Ovary (tissue), 7 donors: ENCODE measurements at regions not wholly inside any gene's neighbourhood (a gene's known extent, or its start where the extent isn't known, plus 50 kb on each side); places are given as distances from the start of the nearest gene placed in this dataset.

ENCODE experiments used
- DNase-seq, 5 donors: peaks; one replicate each; pipeline ENCODE4 v3.0.0-alpha.2; 2019 to 2020
- H3K27ac ChIP-seq, 2 donors: fragments of 200-600 bp; one replicate each; pipeline versions ENCODE4 v1.5.1 to v1.8.0; 2019 to 2022
- H3K27me3 ChIP-seq: fragments of 200-600 bp; one replicate; pipeline ENCODE4 v1.8.0; 2022
- H3K36me3 ChIP-seq: fragments of 200-600 bp; sonication (generic); one replicate; pipeline ENCODE4 v1.5.1; 2019
- H3K4me1 ChIP-seq: one replicate; pipeline ENCODE4 v1.8.1; 2013; ENCODE audit warnings: mild to moderate bottlenecking, moderate library complexity; ENCODE audit not compliant: insufficient read depth
- H3K4me3 ChIP-seq: fragments of 200-600 bp; sonication (generic); one replicate; pipeline ENCODE4 v1.5.1; 2017
- H3K9me3 ChIP-seq, 2 donors: fragments of 200-600 bp in 1 of 2; sonication (generic) in 1 of 2; one replicate each; pipeline versions ENCODE4 v1.5.1 to v1.8.1; 2013 to 2019; ENCODE audit warnings: mild to moderate bottlenecking in 1 of 2, moderate library complexity in 1 of 2
- CTCF ChIP-seq, 3 donors: fragments of 450-650 bp in 2 of 3; fragments of 200-600 bp in 1 of 3; IDR thresholded peaks; one replicate each; pipeline versions ENCODE4 v1.5.1 to v1.8.0; 2016 to 2022; ENCODE audit warnings: antibody characterized with exemption in 3 of 3, mild to moderate bottlenecking in 1 of 3
- EP300 ChIP-seq: sonication (generic); formaldehyde crosslinking; IDR thresholded peaks from one replicate; pipeline ENCODE4 v1.6.1; 2017; ENCODE audit warnings: antibody characterized with exemption
- POLR2A ChIP-seq: fragments of 450-650 bp; IDR thresholded peaks from one replicate; pipeline ENCODE4 v1.6.1; 2017; ENCODE audit warnings: antibody characterized with exemption, mild to moderate bottlenecking, moderate library complexity
- WGBS, 3 donors: extraction: QIAGEN DNeasy Blood & Tissue Kit in 1 of 3; methylation state at CpG; one replicate each; pipeline versions ENCODE4 v1.1.5 to v1.1.7; 2013 to 2017; 5-methylcytosine and 5-hydroxymethylcytosine counted together
- intact Hi-C, 4 donors: fragments of 100-400 bp; cut with DNase I; formaldehyde crosslinking; loops; one replicate each; pipeline versions ENCODE4 v1.11.0 to v1.15.1; 2022 to 2023
- donor health status: DM: no; HTN: no; CAD: no; lungs with moderate emphysema.
- donor health status: DM: no; HTN: no; CAD: no.
- donor health status: Bipolar disorder and iron deficiency.
- donor health status: DM: no; HTN: no; CAD: no.
- donor health status: DM: yes; HTN: yes; CAD: no.

DNA sequence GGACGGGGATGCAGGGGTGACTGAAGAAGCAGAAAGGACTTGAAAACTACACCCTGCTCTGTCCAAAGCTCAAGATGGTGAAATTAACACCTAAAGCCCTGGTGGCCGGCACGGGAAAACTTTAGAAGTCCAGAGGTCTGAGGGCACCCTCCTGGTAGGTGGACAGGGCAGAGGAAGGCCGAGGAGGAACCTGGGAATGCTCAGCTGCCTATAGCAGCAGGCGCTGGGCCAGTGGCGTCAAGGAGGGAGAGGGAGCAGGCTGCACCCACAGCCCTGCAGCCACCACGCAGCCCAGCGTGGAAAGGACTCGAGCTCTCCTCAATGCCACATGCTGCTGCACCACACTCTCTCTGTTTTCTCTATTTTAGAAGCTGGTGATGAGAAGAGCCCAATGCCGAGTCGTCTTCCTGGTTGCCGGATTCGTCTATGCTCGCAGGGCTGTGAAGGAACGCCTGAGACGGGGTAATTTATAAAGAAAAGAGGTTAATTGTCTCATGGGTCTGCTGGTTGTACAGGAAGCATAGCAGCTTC, 248.3 kb upstream of the AFDN start:
- H3K27ac ChIP-seq = no peak overlapping the region
- no peaks in the 10 kb centered on the region for H3K27me3 ChIP-seq
- no peak overlapping the region for H3K4me3 ChIP-seq
- TF ChIP-seq POLR2A (no peak), CTCF (IDR thresholded peaks at IDR 0.05) (no peak), EP300 (no peak)
- H3K4me1 ChIP-seq = peaks cover 7% of the 10 kb centered on the region
- H3K36me3 ChIP-seq = no peaks in the 10 kb centered on the region
- WGBS, 3 donors = 96 to 98% (median 97%) methylated on average over 16 of the region's 16 CpGs
- no peak for DNase-seq
- intact Hi-C loops = no loop called here
- H3K9me3 ChIP-seq = no peaks in the 10 kb centered on the region

- DNase-seq = no peak
- 78 to 87% (median 86%) methylated on average over 9 of the region's 9 CpGs for WGBS, 3 donors
- H3K27ac ChIP-seq = no peak overlapping the region
- H3K27me3 ChIP-seq = no peaks in the 10 kb centered on the region
- H3K4me3 ChIP-seq = no peak overlapping the region
- TF ChIP-seq CTCF (IDR thresholded peaks at IDR 0.05) (no peak), POLR2A (no peak), EP300 (no peak)
- intact Hi-C loops = no loop called here
- no peaks in the 10 kb centered on the region for H3K36me3 ChIP-seq
- H3K4me1 ChIP-seq = peaks cover 1% of the 10 kb centered on the region
- H3K9me3 ChIP-seq = no peaks in the 10 kb centered on the region
These were observed 246.7 kb upstream of the AFDN start for GRCh38 chr6:167579806-167580618.

DNA sequence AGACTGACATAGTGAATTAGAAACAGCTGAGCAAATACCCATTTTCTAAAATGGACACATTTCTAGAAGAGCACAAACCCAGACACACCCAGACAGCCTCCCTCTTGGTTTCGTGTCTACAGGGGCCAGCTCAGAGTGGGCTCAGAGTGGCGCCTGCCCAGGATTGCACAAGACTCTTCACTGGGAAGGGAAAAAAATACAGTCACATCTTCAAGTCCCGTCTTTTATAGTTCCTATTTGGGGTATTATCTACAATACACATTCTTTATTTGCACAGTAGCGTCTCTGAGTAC, 246.1 kb upstream of the AFDN start:
- Histone ChIP-seq H3K9me3 (no peaks in the 10 kb centered on the region), H3K27ac (no peak overlapping the region), H3K36me3 (no peaks in the 10 kb centered on the region), H3K27me3 (no peaks in the 10 kb centered on the region), H3K4me1 (no peaks in the 10 kb centered on the region), H3K4me3 (no peak overlapping the region)
- no peak for TF ChIP-seq CTCF (IDR thresholded peaks at IDR 0.05)
- no peak for TF ChIP-seq EP300
- TF ChIP-seq POLR2A = no peak
- DNase-seq = no peak
- 55 to 91% (median 75%) methylated on average over 4 of the region's 4 CpGs for WGBS, 3 donors
- intact Hi-C loops = no loop called here

DNA sequence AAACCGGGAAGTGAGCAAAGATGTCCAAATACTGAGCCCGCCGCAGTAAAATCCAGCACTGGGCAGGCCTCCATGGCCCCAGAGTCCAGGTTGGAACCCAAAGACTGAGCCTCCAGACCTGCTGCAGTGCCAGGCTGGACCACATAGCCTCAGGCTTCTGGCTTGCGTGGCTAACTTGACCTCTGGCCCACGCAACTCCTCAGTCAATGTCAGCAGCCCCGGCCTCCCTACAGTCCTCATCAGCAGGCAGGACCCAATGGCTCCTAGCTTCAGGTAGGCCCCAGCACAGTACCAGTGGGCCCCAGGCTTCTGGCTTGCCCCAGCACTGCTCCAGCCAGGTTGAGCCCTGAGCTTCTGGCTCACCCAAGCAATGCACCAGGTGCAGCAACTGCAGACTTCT, 245.1 kb upstream of the AFDN start:
- 95 to 96% (median 96%) methylated on average over 6 of the region's 6 CpGs for WGBS, 3 donors
- intact Hi-C loops = no loop called here
- H3K27ac ChIP-seq = no peak overlapping the region
- no peaks in the 10 kb centered on the region for H3K27me3 ChIP-seq
- H3K36me3 ChIP-seq = no peaks in the 10 kb centered on the region
- H3K4me1 ChIP-seq = no peaks in the 10 kb centered on the region
- no peak overlapping the region for H3K4me3 ChIP-seq
- H3K9me3 ChIP-seq = no peaks in the 10 kb centered on the region
- DNase-seq = no peak
- no peak for TF ChIP-seq POLR2A
- TF ChIP-seq CTCF (IDR thresholded peaks at IDR 0.05) = no peak
- no peak for TF ChIP-seq EP300
